Gastrocnemius medialis (tissue), 4 donors: ENCODE measurements at regions not wholly inside any gene's neighbourhood (a gene's known extent, or its start where the extent isn't known, plus 50 kb on each side); places are given as distances from the start of the nearest gene placed in this dataset.
"Not testable (repeated sequence)": the region's sequence is repeated elsewhere in the genome, so short reads cannot be mapped to it uniquely, and the experiment has no call there.

Experiments used
- ATAC-seq, 2 donors: fragments of 150-250 bp; one replicate each; pipeline ENCODE4 v1.9.1; 2016
- DNase-seq, 2 donors: peaks; one replicate each; pipeline ENCODE4 v3.0.0-alpha.2; 2019
- H3K27ac ChIP-seq, 4 donors: fragments of 200-600 bp; sonication (generic); 1 replicate in 1 of 4; 2 replicates in 3 of 4; pipeline ENCODE4 v1.5.1; 2016 to 2018; ENCODE audit warnings: mild to moderate bottlenecking in 2 of 4, moderate library complexity in 1 of 4
- H3K27me3 ChIP-seq, 3 donors: fragments of 200-600 bp; sonication (generic) in 2 of 3; 1 replicate in 1 of 3; 2 replicates in 2 of 3; pipeline versions ENCODE4 v1.5.1 to v1.6.0; 2016 to 2019; ENCODE audit warnings: mild to moderate bottlenecking in 1 of 3, moderate library complexity in 1 of 3
- H3K36me3 ChIP-seq, 2 donors: fragments of 200-600 bp; sonication (generic) in 1 of 2; one replicate each; pipeline ENCODE4 v1.5.1; 2017 to 2018
- H3K4me1 ChIP-seq, 2 donors: fragments of 200-600 bp; sonication (generic) in 1 of 2; one replicate each; pipeline ENCODE4 v1.5.1; 2016 to 2017; ENCODE audit warnings: mild to moderate bottlenecking in 2 of 2
- H3K4me3 ChIP-seq, 4 donors: fragments of 200-600 bp; sonication (generic) in 3 of 4; 1 replicate in 1 of 4; 2 replicates in 3 of 4; pipeline ENCODE4 v1.5.1; 2016 to 2019; ENCODE audit warnings: mild to moderate bottlenecking in 2 of 4
- H3K9me3 ChIP-seq, 3 donors: fragments of 200-600 bp; sonication (generic) in 2 of 3; 1 replicate in 1 of 3; 2 replicates in 2 of 3; pipeline ENCODE4 v1.5.1; 2016 to 2019
- CTCF ChIP-seq, 5 experiments: fragments of 450-650 bp in 3 of 5; fragments of 200-600 bp in 2 of 5; sonication (generic) in 2 of 5; IDR thresholded peaks in 4 of 5; conservative IDR thresholded peaks in 1 of 5; 1 replicate in 4 of 5; 2 replicates in 1 of 5; pipeline ENCODE4 v1.5.1; 2016 to 2019; ENCODE audit warnings: antibody characterized with exemption in 5 of 5, mild to moderate bottlenecking in 3 of 5, moderate library complexity in 3 of 5
- POLR2A ChIP-seq, 2 donors: fragments of 450-650 bp; IDR thresholded peaks; one replicate each; pipeline ENCODE4 v1.6.1; 2017; ENCODE audit warnings: antibody characterized with exemption in 2 of 2, mild to moderate bottlenecking in 2 of 2, moderate library complexity in 2 of 2
- in situ Hi-C, 4 donors: fragments of 200-750 bp; cut with MboI; loops; one replicate each; pipeline versions ENCODE4 v1.15.0 to v1.8.0; 2017; ENCODE audit warnings: low sequenced_read_pairs in 4 of 4
- intact Hi-C: fragments of 100-400 bp; cut with DNase I; formaldehyde crosslinking; loops from one replicate; pipeline ENCODE4 v1.15.1; 2023; ENCODE audit warnings: low total_unique reads

GRCh38 chr2:100747996-100748615 lies 71.8 kb upstream of the NPAS2 start:
- TF ChIP-seq CTCF (IDR thresholded peaks at IDR 0.05 in 4 of 5, conservative IDR thresholded peaks at IDR 0.05 in 1 of 5) (no peak), POLR2A (IDR thresholded peaks at IDR 0.05) (no peak)
- no peak overlapping the region for H3K4me3 ChIP-seq
- in situ Hi-C loops (loop anchor here in 1 of 4 donors (25.0 kb wide), 1 partner anchor 414 kb away; the partner anchor contains the start of gene TBC1D8), intact Hi-C loops (no loop called here)
- no peak for ATAC-seq
- peaks cover 0 to 4% of the 10 kb centered on the region in 2 donors for H3K4me1 ChIP-seq
- H3K36me3 ChIP-seq: no peaks in the 10 kb centered on the region
- no peak overlapping the region for H3K27ac ChIP-seq
- H3K9me3 ChIP-seq: no peaks in the 10 kb centered on the region
- H3K27me3 ChIP-seq: no peaks in the 10 kb centered on the region
- DNase-seq: no peak

DNA sequence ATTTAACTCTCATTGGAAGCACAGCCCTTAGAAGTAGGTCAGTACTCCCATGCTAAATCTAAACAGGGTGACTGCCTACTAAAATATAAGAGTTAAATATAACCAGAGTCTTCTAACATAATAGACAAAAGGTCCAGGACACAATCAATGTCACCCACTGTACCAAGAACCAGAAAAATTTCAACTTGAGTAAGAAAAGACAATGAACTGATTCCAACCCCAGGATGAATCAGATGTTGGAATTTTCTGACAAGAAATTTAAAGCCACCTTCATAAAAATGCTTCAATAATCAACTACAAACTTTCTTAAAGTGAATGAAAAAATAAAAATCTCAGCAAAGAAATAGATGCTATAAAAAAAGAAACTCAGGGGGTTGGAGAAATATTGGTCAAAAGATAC lies 71.3 kb upstream of the NPAS2 start:
- no peak for DNase-seq
- Histone ChIP-seq H3K4me3 (no peak overlapping the region), H3K36me3 (no peaks in the 10 kb centered on the region), H3K27ac (no peak overlapping the region), H3K9me3 (no peaks in the 10 kb centered on the region), H3K4me1 (peaks cover 0 to 7% of the 10 kb centered on the region in 2 donors), H3K27me3 (no peaks in the 10 kb centered on the region)
- in situ Hi-C loops: loop anchor here in 1 of 4 donors (25.0 kb wide), 1 partner anchor 414 kb away; the partner anchor contains the start of gene TBC1D8
- ATAC-seq: no peak
- TF ChIP-seq CTCF (IDR thresholded peaks at IDR 0.05 in 4 of 5, conservative IDR thresholded peaks at IDR 0.05 in 1 of 5) (no peak), POLR2A (IDR thresholded peaks at IDR 0.05) (no peak)
- intact Hi-C loops: no loop called here

GRCh38 chr2:100749771-100750542 lies 70.0 kb upstream of the NPAS2 start:
- TF ChIP-seq POLR2A (IDR thresholded peaks at IDR 0.05) (no peak), CTCF (IDR thresholded peaks at IDR 0.05 in 4 of 5, conservative IDR thresholded peaks at IDR 0.05 in 1 of 5) (no peak)
- in situ Hi-C loops (loop anchor here in 1 of 4 donors (25.0 kb wide), 1 partner anchor 412 kb away; the partner anchor contains the start of gene TBC1D8), intact Hi-C loops (loop anchor here (5.0 kb wide), 1 partner anchor 67 kb away; no protein-coding TSS in a partner anchor)
- DNase-seq (no peak), ATAC-seq (no peak)
- no peaks in the 10 kb centered on the region for H3K36me3 ChIP-seq
- no peaks in the 10 kb centered on the region for H3K27me3 ChIP-seq
- no peak overlapping the region for H3K27ac ChIP-seq
- H3K4me3 ChIP-seq: no peak overlapping the region
- no peaks in the 10 kb centered on the region for H3K9me3 ChIP-seq
- peaks cover 0 to 7% of the 10 kb centered on the region in 2 donors for H3K4me1 ChIP-seq

GRCh38 chr2:100751871-100752625 lies 67.9 kb upstream of the NPAS2 start:
- H3K27ac ChIP-seq: peak overlapping the region in 1 of 4 donors; percentile 28
- H3K9me3 ChIP-seq, in situ Hi-C loops, H3K4me3 ChIP-seq, H3K36me3 ChIP-seq, H3K4me1 ChIP-seq, H3K27me3 ChIP-seq, DNase-seq: not testable (repeated sequence)
- peak in 1 of 2 donors; percentile 21 for ATAC-seq
- intact Hi-C loops: loop anchor here (5.0 kb wide), 1 partner anchor 65 kb away; no protein-coding TSS in a partner anchor
